AG10803 (cell line): ENCODE measurements at regions not wholly inside any gene's neighbourhood (a gene's known extent, or its start where the extent isn't known, plus 50 kb on each side); places are given as distances from the start of the nearest gene placed in this dataset.

Source experiments
- DNase-seq: peaks from one replicate; pipeline ENCODE4 v3.0.0; 2010; ENCODE audit warnings: low read depth
- H3K4me3 ChIP-seq: 2 replicates; pipeline ENCODE4 v1.5.1; 2011; ENCODE audit warnings: mild to moderate bottlenecking, low read length, control low read depth
- TF ChIP-seq, protein P1 (sequence below): conservative IDR thresholded peaks from 2 replicates; pipeline ENCODE4 v1.5.1; 2011; ENCODE audit warnings: mild to moderate bottlenecking, low read length, control low read depth, inconsistent platforms

DNA sequence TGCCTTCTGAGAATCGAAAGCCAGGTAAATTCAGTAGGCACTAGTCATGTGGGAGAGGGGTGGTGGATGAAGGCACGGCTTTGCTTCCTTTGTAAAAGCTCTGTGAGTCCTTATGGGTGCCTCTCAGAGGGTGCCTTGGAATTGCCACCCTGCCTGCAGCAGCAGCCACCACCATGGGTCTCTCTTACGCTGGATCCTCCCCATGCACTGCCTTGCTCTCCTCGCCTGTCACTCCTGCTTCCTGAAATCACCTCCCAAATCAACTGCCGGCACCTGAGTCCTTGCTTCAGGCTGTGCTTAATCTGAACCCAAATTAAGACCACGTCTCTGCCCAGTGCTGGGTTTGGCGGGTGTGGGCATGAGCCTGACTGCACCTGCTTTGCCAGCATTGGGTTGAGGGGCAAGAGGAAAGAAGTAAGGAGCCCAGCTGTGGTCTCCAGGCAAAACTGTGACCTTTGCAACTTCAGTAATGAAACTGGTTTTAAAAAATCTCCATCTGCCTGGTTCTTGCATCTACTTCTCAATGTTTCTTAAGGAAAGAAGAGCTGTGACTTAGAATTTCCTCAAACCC, 55.9 kb upstream of the CLMN start:
- TF ChIP-seq, protein P1, sequence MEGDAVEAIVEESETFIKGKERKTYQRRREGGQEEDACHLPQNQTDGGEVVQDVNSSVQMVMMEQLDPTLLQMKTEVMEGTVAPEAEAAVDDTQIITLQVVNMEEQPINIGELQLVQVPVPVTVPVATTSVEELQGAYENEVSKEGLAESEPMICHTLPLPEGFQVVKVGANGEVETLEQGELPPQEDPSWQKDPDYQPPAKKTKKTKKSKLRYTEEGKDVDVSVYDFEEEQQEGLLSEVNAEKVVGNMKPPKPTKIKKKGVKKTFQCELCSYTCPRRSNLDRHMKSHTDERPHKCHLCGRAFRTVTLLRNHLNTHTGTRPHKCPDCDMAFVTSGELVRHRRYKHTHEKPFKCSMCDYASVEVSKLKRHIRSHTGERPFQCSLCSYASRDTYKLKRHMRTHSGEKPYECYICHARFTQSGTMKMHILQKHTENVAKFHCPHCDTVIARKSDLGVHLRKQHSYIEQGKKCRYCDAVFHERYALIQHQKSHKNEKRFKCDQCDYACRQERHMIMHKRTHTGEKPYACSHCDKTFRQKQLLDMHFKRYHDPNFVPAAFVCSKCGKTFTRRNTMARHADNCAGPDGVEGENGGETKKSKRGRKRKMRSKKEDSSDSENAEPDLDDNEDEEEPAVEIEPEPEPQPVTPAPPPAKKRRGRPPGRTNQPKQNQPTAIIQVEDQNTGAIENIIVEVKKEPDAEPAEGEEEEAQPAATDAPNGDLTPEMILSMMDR: no peak
- H3K4me3 ChIP-seq: no peak overlapping the region
- DNase-seq: no peak

DNA sequence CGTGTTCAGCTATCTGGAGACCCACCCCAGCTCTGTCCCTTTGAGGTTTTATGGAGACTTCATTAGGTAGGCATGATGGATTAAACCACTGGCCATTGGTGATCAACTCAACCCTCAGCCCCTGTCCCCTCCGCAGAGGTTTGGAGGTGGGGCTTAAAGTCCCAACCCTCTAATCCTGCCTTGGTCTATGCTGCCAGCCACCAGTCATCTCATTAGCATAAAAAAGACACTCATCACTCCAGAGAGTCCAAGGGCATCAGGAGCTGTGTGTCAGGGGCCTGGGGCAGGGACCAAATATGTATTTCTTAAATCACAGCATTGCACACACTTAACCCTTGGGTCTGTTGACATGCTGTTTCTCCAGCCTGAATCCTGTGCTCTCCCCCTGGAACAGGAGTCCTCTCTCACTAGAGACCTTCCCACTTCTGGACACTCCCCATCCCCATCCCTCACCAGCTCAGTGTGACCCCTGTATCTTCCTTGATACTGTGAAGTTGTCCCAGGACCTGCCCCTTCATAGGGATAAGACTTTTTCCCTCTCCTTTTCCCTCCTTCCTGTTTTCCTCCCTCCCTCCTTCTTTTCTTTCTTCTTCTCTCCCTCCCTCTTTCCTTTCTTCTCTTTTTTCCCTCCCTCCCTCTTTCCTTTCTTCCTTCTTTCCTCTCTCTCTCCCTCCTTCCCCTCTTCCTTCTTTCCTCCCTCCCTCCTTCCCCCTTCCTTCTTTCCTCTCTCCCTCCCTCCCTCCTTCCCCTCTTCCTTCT, 54.7 kb upstream of the CLMN start:
- TF ChIP-seq, protein P1: no peak

GRCh38 chr14:95370076-95370475, 50.4 kb upstream of the CLMN start:
- no peak for DNase-seq
- no peak overlapping the region for H3K4me3 ChIP-seq
- TF ChIP-seq, protein P1: no peak

More for the DNA sequence above, 54.7 kb upstream of the CLMN start:
- no peak overlapping the region for H3K4me3 ChIP-seq
- DNase-seq: no peak
